Upper lobe of left lung (tissue), 4 donors: ENCODE measurements at regions not wholly inside any gene's neighbourhood (a gene's known extent, or its start where the extent isn't known, plus 50 kb on each side); places are given as distances from the start of the nearest gene placed in this dataset.

Experiments
- CTCF ChIP-seq, 6 experiments: fragments of 450-650 bp in 4 of 6; fragments of 200-600 bp in 2 of 6; sonication (generic) in 2 of 6; IDR thresholded peaks; one replicate each; pipeline ENCODE4 v1.5.1; 2016 to 2019; ENCODE audit warnings: antibody characterized with exemption in 6 of 6
- POLR2A ChIP-seq, 4 donors: fragments of 450-650 bp; IDR thresholded peaks; one replicate each; pipeline ENCODE4 v1.5.1; 2016 to 2017; ENCODE audit warnings: antibody characterized with exemption in 4 of 4, mild to moderate bottlenecking in 2 of 4
- POLR2AphosphoS5 ChIP-seq, 2 donors: sonication (generic); formaldehyde crosslinking; IDR thresholded peaks; one replicate each; pipeline ENCODE4 v1.5.1; 2017; ENCODE audit warnings: antibody characterized with exemption in 2 of 2

GRCh38 chr6:80404889-80405288 is 298.4 kb downstream of the BCKDHB start:
- no peak for TF ChIP-seq POLR2A (IDR thresholded peaks at IDR 0.05)
- no peak for TF ChIP-seq POLR2AphosphoS5 (IDR thresholded peaks at IDR 0.05)
- TF ChIP-seq CTCF (IDR thresholded peaks at IDR 0.05) = no peak
